Lung microvascular endothelial cell (primary cell): ENCODE measurements at regions not wholly inside any gene's neighbourhood (a gene's known extent, or its start where the extent isn't known, plus 50 kb on each side); places are given as distances from the start of the nearest gene placed in this dataset.
"Not testable (repeated sequence)": the region's sequence is repeated elsewhere in the genome, so short reads cannot be mapped to it uniquely, and the experiment has no call there.

ENCODE experiments used
- DNase-seq, 2 donors: peaks; one replicate each; pipeline versions ENCODE4 v3.0.0 to v3.0.0-alpha.2; 2010; ENCODE audit warnings: low read depth in 2 of 2

- DNase-seq, result no peak
Observed at GRCh38 chr4:103499094-103499493, 220.7 kb downstream of the TACR3 start.

- no peak for DNase-seq
Observed at GRCh38 chr4:103498161-103499070, 221.4 kb downstream of the TACR3 start.

- DNase-seq, result no peak
Observed at GRCh38 chr4:103497692-103498091, 222.1 kb downstream of the TACR3 start.

GRCh38 chr4:103496800-103497199 is 223.0 kb downstream of the TACR3 start:
- DNase-seq, result no peak

- DNase-seq, result no peak
Observed at GRCh38 chr4:103493450-103494159, 226.2 kb downstream of the TACR3 start.

- DNase-seq, result not testable (repeated sequence)
Observed at GRCh38 chr4:103485296-103485695, 234.5 kb downstream of the TACR3 start.

- DNase-seq, result no peak
Observed at GRCh38 chr4:103484521-103484920, 235.3 kb downstream of the TACR3 start.

GRCh38 chr4:103482893-103483292 is 236.9 kb downstream of the TACR3 start:
- DNase-seq, result no peak

GRCh38 chr4:103482471-103482870 is 237.3 kb downstream of the TACR3 start:
- no peak for DNase-seq

GRCh38 chr4:103478734-103479133 is 241.1 kb downstream of the TACR3 start:
- DNase-seq, result no peak

GRCh38 chr4:103478210-103478609 is 241.6 kb downstream of the TACR3 start:
- DNase-seq, result no peak

- DNase-seq, result no peak
Observed at GRCh38 chr4:103457566-103457965, 259.4 kb upstream of the CENPE start.

GRCh38 chr4:103451341-103451740 is 253.2 kb upstream of the CENPE start:
- DNase-seq, result no peak

- no peak for DNase-seq
Observed at GRCh38 chr4:103450693-103451092, 252.6 kb upstream of the CENPE start.

- no peak for DNase-seq
Observed at GRCh38 chr4:103449296-103450023, 251.3 kb upstream of the CENPE start.

- DNase-seq, result no peak
Observed at GRCh38 chr4:103445377-103445776, 247.2 kb upstream of the CENPE start.

- no peak for DNase-seq
Observed at GRCh38 chr4:103443324-103443723, 245.2 kb upstream of the CENPE start.

GRCh38 chr4:103429283-103429682 is 231.1 kb upstream of the CENPE start:
- no peak for DNase-seq

GRCh38 chr4:103425406-103425805 is 227.3 kb upstream of the CENPE start:
- DNase-seq, result no peak

- DNase-seq, result no peak
Observed at GRCh38 chr4:103424853-103425252, 226.7 kb upstream of the CENPE start.

GRCh38 chr4:103423261-103423660 is 225.1 kb upstream of the CENPE start:
- DNase-seq, result no peak
